Ovary (tissue), 7 donors: ENCODE measurements at regions not wholly inside any gene's neighbourhood (a gene's known extent, or its start where the extent isn't known, plus 50 kb on each side); places are given as distances from the start of the nearest gene placed in this dataset.

ENCODE experiments used
- DNase-seq, 5 donors: peaks; one replicate each; pipeline ENCODE4 v3.0.0-alpha.2; 2019 to 2020
- H3K27ac ChIP-seq, 2 donors: fragments of 200-600 bp; one replicate each; pipeline versions ENCODE4 v1.5.1 to v1.8.0; 2019 to 2022
- H3K27me3 ChIP-seq: fragments of 200-600 bp; one replicate; pipeline ENCODE4 v1.8.0; 2022
- H3K36me3 ChIP-seq: fragments of 200-600 bp; sonication (generic); one replicate; pipeline ENCODE4 v1.5.1; 2019
- H3K4me1 ChIP-seq: one replicate; pipeline ENCODE4 v1.8.1; 2013; ENCODE audit warnings: mild to moderate bottlenecking, moderate library complexity; ENCODE audit not compliant: insufficient read depth
- H3K4me3 ChIP-seq: fragments of 200-600 bp; sonication (generic); one replicate; pipeline ENCODE4 v1.5.1; 2017
- H3K9me3 ChIP-seq, 2 donors: fragments of 200-600 bp in 1 of 2; sonication (generic) in 1 of 2; one replicate each; pipeline versions ENCODE4 v1.5.1 to v1.8.1; 2013 to 2019; ENCODE audit warnings: mild to moderate bottlenecking in 1 of 2, moderate library complexity in 1 of 2
- EP300 ChIP-seq: sonication (generic); formaldehyde crosslinking; IDR thresholded peaks from one replicate; pipeline ENCODE4 v1.6.1; 2017; ENCODE audit warnings: antibody characterized with exemption
- POLR2A ChIP-seq: fragments of 450-650 bp; IDR thresholded peaks from one replicate; pipeline ENCODE4 v1.6.1; 2017; ENCODE audit warnings: antibody characterized with exemption, mild to moderate bottlenecking, moderate library complexity
- WGBS, 3 donors: extraction: QIAGEN DNeasy Blood & Tissue Kit in 1 of 3; methylation state at CpG; one replicate each; pipeline versions ENCODE4 v1.1.5 to v1.1.7; 2013 to 2017; 5-methylcytosine and 5-hydroxymethylcytosine counted together
- intact Hi-C, 4 donors: fragments of 100-400 bp; cut with DNase I; formaldehyde crosslinking; loops; one replicate each; pipeline versions ENCODE4 v1.11.0 to v1.15.1; 2022 to 2023
- TF ChIP-seq, protein P1 (sequence below), 3 donors: fragments of 450-650 bp in 2 of 3; fragments of 200-600 bp in 1 of 3; IDR thresholded peaks; one replicate each; pipeline versions ENCODE4 v1.5.1 to v1.8.0; 2016 to 2022; ENCODE audit warnings: antibody characterized with exemption in 3 of 3, mild to moderate bottlenecking in 1 of 3
- donor health status: DM: no; HTN: no; CAD: no; lungs with moderate emphysema.
- donor health status: DM: no; HTN: no; CAD: no.
- donor health status: Bipolar disorder and iron deficiency.
- donor health status: DM: no; HTN: no; CAD: no.
- donor health status: DM: yes; HTN: yes; CAD: no.

DNA sequence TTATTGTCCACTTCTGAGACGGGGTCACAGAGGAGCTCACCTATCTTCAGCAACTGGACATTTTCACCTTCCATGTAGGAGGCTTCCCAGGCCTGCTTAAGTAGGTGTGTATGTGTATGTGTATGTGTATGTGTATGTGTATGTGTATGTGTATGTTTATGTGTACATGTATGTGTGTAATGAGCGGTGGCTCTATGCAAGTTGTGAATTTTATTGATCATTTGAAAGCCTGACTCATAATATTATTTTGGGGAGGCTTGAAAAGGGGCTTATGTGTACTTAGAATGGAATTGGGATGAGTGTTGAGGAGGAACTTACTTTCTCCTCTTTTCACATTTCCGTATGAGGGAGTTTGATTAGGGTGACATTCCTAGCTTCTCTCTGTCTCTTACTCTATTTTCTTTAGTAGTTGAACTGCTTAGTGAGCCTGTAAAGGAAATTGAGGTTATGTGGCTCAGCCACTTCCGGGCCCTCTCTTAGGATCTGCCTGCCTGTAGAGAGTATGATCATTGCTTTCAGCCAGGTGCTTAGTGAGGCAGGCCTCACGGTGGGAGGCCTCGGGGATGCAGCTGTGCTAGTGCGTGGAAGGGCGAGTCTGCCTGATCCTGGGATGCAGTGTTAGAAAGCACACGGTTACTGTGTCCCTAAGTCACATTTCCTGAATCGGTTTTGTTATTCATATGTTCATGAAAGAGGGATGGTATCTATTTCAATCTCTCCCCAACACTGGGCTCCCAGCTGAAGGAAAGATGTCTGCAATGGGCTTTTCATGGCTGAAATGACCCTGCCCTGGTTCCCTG is 61.0 kb downstream of the IER5 start:
- WGBS, 3 donors = 91 to 94% (median 92%) methylated on average over 10 of the region's 10 CpGs
- H3K4me3 ChIP-seq = no peak overlapping the region
- H3K36me3 ChIP-seq = no peaks in the 10 kb centered on the region
- H3K9me3 ChIP-seq = no peaks in the 10 kb centered on the region
- TF ChIP-seq POLR2A = no peak
- DNase-seq = no peak
- intact Hi-C loops = loop anchor here (10.0 kb wide), 4 partner anchors 115 to 635 kb away; partner anchors contain the start of gene MR1 (in 2 of the 4)
- no peak overlapping the region for H3K27ac ChIP-seq
- H3K27me3 ChIP-seq = no peaks in the 10 kb centered on the region
- H3K4me1 ChIP-seq = peaks cover 9% of the 10 kb centered on the region

DNA sequence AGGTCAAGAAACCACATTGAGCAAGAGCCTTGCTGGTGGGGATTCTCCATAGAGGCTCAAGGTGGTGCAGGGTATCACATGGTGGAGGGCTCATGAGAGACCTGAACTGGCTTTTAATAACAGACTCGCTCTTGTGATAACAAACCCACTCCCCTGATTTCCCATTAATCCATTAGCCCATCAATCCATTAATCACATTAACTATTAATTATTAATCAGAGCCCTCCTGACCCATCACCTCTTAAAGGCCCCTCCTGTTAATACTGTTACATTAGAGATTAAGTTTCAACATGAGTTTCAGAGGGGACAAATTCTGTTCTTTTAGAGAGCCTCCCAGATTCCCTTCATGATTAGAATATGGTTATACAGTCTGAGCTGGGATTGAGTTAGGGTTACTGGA is 61.8 kb downstream of the IER5 start:
- H3K27ac ChIP-seq = no peak overlapping the region
- 94 to 97% (median 95%) methylated on average over 1 of the region's 1 CpG for WGBS, 3 donors
- no peaks in the 10 kb centered on the region for H3K9me3 ChIP-seq
- no peak for DNase-seq
- no peaks in the 10 kb centered on the region for H3K36me3 ChIP-seq
- H3K27me3 ChIP-seq = no peaks in the 10 kb centered on the region
- intact Hi-C loops = loop anchor here in 1 of 4 donors (10.0 kb wide), 1 partner anchor 625 kb away; no protein-coding TSS in a partner anchor
- H3K4me3 ChIP-seq = no peak overlapping the region
- peaks cover 9% of the 10 kb centered on the region for H3K4me1 ChIP-seq
- TF ChIP-seq POLR2A (no peak), EP300 (no peak)
- TF ChIP-seq, protein P1, sequence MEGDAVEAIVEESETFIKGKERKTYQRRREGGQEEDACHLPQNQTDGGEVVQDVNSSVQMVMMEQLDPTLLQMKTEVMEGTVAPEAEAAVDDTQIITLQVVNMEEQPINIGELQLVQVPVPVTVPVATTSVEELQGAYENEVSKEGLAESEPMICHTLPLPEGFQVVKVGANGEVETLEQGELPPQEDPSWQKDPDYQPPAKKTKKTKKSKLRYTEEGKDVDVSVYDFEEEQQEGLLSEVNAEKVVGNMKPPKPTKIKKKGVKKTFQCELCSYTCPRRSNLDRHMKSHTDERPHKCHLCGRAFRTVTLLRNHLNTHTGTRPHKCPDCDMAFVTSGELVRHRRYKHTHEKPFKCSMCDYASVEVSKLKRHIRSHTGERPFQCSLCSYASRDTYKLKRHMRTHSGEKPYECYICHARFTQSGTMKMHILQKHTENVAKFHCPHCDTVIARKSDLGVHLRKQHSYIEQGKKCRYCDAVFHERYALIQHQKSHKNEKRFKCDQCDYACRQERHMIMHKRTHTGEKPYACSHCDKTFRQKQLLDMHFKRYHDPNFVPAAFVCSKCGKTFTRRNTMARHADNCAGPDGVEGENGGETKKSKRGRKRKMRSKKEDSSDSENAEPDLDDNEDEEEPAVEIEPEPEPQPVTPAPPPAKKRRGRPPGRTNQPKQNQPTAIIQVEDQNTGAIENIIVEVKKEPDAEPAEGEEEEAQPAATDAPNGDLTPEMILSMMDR (IDR thresholded peaks at IDR 0.05) = no peak

DNA sequence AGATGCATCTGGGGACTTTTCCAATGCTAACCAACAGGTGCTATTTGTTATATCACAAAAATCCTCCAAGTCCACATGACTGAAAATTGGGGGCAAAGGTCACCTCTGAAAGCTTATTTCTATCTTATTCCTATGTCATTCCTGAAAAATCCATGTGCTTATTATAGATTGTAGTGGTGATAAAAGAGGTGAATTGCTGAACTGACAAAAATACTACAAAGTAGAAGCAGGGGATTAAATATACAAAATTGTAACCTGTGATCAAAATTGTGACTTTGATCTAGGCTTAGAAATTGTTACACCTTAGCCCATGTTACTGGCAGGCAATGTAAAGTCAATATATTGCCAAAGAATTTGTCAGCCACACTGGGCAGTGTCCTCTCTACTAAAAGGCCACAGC is 62.3 kb downstream of the IER5 start:
- TF ChIP-seq EP300 (no peak), POLR2A (no peak)
- TF ChIP-seq, protein P1 (IDR thresholded peaks at IDR 0.05) = no peak
- no peaks in the 10 kb centered on the region for H3K27me3 ChIP-seq
- no peak for DNase-seq
- H3K9me3 ChIP-seq = no peaks in the 10 kb centered on the region
- no peak overlapping the region for H3K27ac ChIP-seq
- H3K36me3 ChIP-seq = no peaks in the 10 kb centered on the region
- no peak overlapping the region for H3K4me3 ChIP-seq
- intact Hi-C loops = loop anchor here in 1 of 4 donors (10.0 kb wide), 1 partner anchor 626 kb away; no protein-coding TSS in a partner anchor
- H3K4me1 ChIP-seq = peaks cover 9% of the 10 kb centered on the region

DNA sequence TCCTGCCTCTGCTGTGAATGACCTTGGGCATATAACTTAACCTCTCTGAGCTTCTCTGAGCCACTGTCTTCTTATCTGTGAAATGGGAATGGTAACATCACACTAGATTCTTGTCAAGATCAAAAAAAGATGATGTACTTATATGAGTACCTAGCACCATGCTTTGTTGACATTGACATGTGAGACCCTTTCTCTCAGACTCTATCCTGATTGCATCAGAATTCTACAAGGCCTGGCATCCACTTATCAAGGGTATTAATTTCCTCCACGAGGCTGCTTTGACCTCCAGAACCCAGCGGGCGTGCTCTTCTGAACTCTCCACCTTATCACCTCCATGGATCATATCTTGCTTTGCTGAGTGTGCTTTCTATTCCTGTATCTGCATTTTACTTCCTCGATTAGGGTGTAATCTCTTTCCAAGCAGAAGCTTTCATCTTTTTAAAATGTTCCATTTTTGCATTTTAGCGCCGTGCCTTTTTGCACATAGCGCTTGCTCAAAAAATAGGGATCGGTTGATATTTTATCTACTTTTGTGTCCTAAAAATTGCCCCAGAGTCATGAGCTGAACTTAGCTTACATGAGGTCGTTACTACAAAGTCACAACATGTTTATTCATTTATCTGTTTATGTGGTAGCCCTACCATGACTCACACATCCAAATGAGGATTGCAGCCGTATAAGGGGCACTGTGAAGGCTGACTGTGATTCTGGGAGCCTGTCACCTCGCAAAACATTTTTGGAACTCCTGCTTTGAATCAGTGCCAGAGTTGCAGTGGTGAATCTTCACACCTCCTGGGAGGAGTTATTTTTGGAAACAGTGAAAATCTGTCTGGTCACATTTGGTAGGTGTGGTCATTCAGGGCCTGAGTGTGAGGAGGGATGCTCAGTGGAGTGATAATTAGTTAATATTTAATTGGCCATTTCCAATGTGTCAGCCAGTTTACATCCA is 63.2 kb downstream of the IER5 start:
- Histone ChIP-seq H3K27ac (peak overlapping the region in 1 of 2 donors; percentile 63), H3K36me3 (no peaks in the 10 kb centered on the region), H3K4me3 (no peak overlapping the region), H3K27me3 (no peaks in the 10 kb centered on the region), H3K4me1 (peaks cover 9% of the 10 kb centered on the region), H3K9me3 (no peaks in the 10 kb centered on the region)
- WGBS, 3 donors = 65 to 68% (median 67%) methylated on average over 11 of the region's 11 CpGs
- TF ChIP-seq, protein P1 (IDR thresholded peaks at IDR 0.05) = no peak
- TF ChIP-seq POLR2A = no peak
- TF ChIP-seq EP300 = no peak
- DNase-seq = no peak
- intact Hi-C loops = loop anchor here in 1 of 4 donors (10.0 kb wide), 1 partner anchor 627 kb away; no protein-coding TSS in a partner anchor
